ENCODE measurements at regions not wholly inside any gene's neighbourhood (a gene's known extent, or its start where the extent isn't known, plus 50 kb on each side); places are given as distances from the start of the nearest gene placed in this dataset.

DNA sequence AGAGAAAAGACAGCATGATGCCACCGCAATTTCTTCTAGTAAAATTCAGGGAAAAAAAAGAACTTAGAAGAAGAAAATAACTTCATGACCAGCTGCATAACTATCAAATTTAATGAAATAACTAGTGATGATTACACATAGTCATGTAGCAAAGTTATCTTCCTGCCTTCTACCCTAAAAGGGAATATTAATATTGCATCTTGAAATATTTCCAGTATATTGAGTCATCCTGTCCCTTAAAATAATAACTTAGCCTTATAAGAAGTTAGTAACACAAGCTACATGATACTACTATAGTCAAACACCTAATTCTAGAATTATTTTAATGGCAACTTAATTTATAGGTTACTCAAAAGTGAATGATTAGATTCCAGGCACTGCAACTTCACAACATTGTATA, 289.2 kb downstream of the KLF12 start:
- Histone ChIP-seq H3K4me3 (no peak overlapping the region), H3K27ac (no peak overlapping the region), H3K9me3 (no peaks in the 10 kb centered on the region), H3K27me3 (no peaks in the 10 kb centered on the region), H3K36me3 (peaks cover 0 to 10% (median 0%) of the 10 kb centered on the region in 3 donors), H3K4me1 (peaks cover 0 to 5% (median 0%) of the 10 kb centered on the region in 4 donors)
- no peak for DNase-seq (ENCODE audit: low spot score in 2 of 2)
- TF ChIP-seq POLR2A (IDR thresholded peaks at IDR 0.05) (no peak), EP300 (IDR thresholded peaks at IDR 0.05) (no peak)
- TF ChIP-seq, protein P1, sequence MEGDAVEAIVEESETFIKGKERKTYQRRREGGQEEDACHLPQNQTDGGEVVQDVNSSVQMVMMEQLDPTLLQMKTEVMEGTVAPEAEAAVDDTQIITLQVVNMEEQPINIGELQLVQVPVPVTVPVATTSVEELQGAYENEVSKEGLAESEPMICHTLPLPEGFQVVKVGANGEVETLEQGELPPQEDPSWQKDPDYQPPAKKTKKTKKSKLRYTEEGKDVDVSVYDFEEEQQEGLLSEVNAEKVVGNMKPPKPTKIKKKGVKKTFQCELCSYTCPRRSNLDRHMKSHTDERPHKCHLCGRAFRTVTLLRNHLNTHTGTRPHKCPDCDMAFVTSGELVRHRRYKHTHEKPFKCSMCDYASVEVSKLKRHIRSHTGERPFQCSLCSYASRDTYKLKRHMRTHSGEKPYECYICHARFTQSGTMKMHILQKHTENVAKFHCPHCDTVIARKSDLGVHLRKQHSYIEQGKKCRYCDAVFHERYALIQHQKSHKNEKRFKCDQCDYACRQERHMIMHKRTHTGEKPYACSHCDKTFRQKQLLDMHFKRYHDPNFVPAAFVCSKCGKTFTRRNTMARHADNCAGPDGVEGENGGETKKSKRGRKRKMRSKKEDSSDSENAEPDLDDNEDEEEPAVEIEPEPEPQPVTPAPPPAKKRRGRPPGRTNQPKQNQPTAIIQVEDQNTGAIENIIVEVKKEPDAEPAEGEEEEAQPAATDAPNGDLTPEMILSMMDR (IDR thresholded peaks at IDR 0.05), result no peak
- 91 to 95% methylated on average over 1 of the region's 1 CpG for WGBS, 2 donors

DNA sequence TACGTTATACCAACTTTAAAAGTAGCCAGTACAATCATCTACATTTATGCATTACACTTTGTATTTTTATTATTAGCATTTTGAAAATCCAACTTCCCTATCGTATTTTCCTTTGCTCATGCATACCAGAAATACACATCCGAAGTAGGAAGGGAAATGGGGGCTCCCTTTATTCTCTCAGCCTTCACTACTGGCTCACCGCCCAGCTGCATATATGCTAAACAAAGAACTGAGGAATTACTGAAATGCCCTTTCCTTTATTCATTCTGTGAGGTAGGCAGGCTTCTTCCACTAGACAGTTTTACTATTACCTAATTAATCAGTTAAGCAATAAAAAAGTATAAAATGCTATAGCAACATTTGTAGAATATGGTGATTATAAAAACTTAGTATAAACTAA, 291.6 kb downstream of the KLF12 start:
- Histone ChIP-seq H3K9me3 (no peaks in the 10 kb centered on the region), H3K27me3 (no peaks in the 10 kb centered on the region), H3K4me1 (peaks cover 0 to 5% (median 0%) of the 10 kb centered on the region in 4 donors), H3K36me3 (peaks cover 0 to 10% (median 0%) of the 10 kb centered on the region in 3 donors), H3K27ac (no peak overlapping the region), H3K4me3 (no peak overlapping the region)
- 46 to 56% methylated on average over 4 of the region's 4 CpGs for WGBS, 2 donors
- TF ChIP-seq, protein P1 (IDR thresholded peaks at IDR 0.05), result no peak
- TF ChIP-seq EP300 (IDR thresholded peaks at IDR 0.05) (no peak), POLR2A (IDR thresholded peaks at IDR 0.05) (no peak)
- no peak for DNase-seq (ENCODE audit: low spot score in 2 of 2)

DNA sequence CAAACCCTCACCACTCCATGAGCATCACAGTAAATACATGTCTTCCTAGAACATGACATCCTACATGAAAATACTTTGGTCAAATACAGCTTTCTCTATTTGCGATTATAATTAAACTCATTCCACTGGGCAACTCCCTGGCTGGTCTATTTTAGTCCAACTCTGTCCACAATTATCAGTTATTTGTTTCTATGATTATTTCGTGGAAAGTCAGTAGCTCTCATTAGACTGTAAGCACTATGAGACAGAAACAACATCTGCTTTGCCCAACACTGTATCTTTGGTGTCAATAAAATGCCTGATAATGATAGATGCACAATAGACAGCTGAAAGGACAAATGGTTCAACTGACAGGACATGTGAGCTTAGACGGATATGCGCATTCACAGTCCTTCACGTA, 292.0 kb downstream of the KLF12 start:
- H3K9me3 ChIP-seq, result no peaks in the 10 kb centered on the region
- H3K4me1 ChIP-seq, result peaks cover 0 to 6% (median 0%) of the 10 kb centered on the region in 4 donors
- peaks cover 0 to 10% (median 0%) of the 10 kb centered on the region in 3 donors for H3K36me3 ChIP-seq
- 83 to 84% methylated on average over 5 of the region's 5 CpGs for WGBS, 2 donors
- H3K4me3 ChIP-seq, result no peak overlapping the region
- no peak overlapping the region for H3K27ac ChIP-seq
- DNase-seq (ENCODE audit: low spot score in 2 of 2), result no peak
- H3K27me3 ChIP-seq, result no peaks in the 10 kb centered on the region
- TF ChIP-seq POLR2A (IDR thresholded peaks at IDR 0.05) (no peak), EP300 (IDR thresholded peaks at IDR 0.05) (no peak)
- TF ChIP-seq, protein P1 (IDR thresholded peaks at IDR 0.05), result no peak

DNA sequence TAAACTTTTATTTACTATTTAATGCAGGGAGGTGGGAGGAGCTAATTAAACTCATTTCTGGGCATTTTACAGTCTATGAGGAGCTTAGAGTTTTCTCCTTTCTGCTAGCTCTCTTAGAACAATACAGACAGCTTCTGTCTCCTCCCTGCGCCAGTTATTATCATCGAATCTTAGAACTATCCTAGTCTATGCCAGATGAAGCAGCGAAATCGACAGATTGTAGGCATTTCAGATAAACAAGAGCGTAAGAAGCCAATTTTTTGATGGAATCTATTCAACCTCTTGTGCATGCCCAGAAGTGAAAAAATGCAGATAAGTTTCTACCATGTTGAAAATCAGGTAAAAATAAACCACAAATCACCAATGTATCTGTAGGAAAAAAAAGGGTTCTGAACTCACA, 297.1 kb downstream of the KLF12 start:
- H3K27me3 ChIP-seq, result no peaks in the 10 kb centered on the region
- H3K36me3 ChIP-seq, result no peaks in the 10 kb centered on the region
- no peak for TF ChIP-seq POLR2A (IDR thresholded peaks at IDR 0.05)
- TF ChIP-seq EP300 (IDR thresholded peaks at IDR 0.05), result no peak
- TF ChIP-seq, protein P1 (IDR thresholded peaks at IDR 0.05), result no peak
- no peak overlapping the region for H3K27ac ChIP-seq
- no peak for DNase-seq (ENCODE audit: low spot score in 2 of 2)
- 85 to 89% methylated on average over 5 of the region's 5 CpGs for WGBS, 2 donors
- peaks cover 0 to 20% (median 0%) of the 10 kb centered on the region in 4 donors for H3K4me1 ChIP-seq
- no peaks in the 10 kb centered on the region for H3K9me3 ChIP-seq
- H3K4me3 ChIP-seq, result no peak overlapping the region

DNA sequence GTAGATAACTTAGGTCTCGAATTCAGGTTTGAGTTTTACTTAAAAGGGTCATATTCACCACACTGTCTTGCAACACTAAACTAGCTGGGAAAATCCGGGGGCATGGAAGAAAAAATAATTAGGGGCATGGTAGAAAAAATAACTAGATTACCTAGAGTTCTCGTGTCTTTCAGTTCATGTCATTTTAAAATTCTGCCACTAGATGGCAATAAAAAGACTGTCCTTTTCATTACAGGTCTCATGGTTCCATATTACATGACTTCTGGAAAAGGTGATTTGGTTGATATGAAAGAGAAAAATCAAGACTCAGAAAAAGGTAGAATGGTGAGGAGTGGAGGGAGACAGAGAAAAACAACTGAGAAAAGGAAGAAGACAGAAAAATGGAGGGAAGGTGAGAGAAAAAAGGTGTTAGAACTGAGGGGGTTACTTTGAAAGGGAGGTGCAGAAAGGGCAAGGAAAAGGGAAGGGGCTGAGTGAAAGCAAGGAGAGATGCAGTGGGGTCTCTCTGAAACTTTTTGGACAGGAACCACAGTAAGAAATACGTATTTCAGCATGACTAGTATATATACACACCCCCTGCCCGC, 299.0 kb downstream of the KLF12 start:
- DNase-seq (ENCODE audit: low spot score in 2 of 2), result no peak
- Histone ChIP-seq H3K27me3 (no peaks in the 10 kb centered on the region), H3K9me3 (no peaks in the 10 kb centered on the region), H3K4me1 (peaks cover 0 to 36% (median 0%) of the 10 kb centered on the region in 4 donors), H3K27ac (no peak overlapping the region), H3K36me3 (no peaks in the 10 kb centered on the region), H3K4me3 (no peak overlapping the region)
- TF ChIP-seq, protein P1 (IDR thresholded peaks at IDR 0.05), result peak; percentile 46 to 73 (median 65)
- TF ChIP-seq EP300 (IDR thresholded peaks at IDR 0.05) (no peak), POLR2A (IDR thresholded peaks at IDR 0.05) (no peak)
- 56 to 60% methylated on average over 5 of the region's 5 CpGs for WGBS, 2 donors
